ENCODE measurements at regions not wholly inside any gene's neighbourhood (a gene's known extent, or its start where the extent isn't known, plus 50 kb on each side); places are given as distances from the start of the nearest gene placed in this dataset.

DNA sequence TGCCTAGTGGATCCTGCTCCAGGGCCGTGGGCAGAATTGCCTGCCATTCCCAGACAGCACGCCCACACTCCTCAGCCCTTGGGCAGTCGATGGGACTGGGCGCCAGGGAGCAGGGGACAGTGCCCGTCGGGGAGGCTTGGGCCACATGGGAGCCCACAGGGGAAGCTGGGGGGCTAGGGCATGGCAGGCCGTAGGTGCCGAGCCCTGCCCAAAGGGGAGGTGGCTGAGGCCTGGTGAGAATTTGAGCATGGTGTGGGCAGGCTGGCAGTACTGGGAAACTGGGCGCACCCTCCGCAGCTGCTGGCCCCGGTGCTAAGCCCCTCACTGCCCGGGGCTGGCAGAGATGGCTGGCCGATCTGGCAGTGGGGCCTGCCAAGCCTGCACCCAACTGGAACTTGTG, 1225.9 kb upstream of the EPHA6 start:
- TF ChIP-seq NRF1 (IDR thresholded peaks at IDR 0.05; ENCODE audit: low read depth, low read length) (no peak), EZH2 (IDR thresholded peaks at IDR 0.05; ENCODE audit: low read depth, low read length, severe bottlenecking) (no peak), POLR2AphosphoS5 (IDR thresholded peaks at IDR 0.05; ENCODE audit: low read depth, low read length) (no peak), RAD21 (IDR thresholded peaks at IDR 0.05 in 1 of 2, conservative IDR thresholded peaks at IDR 0.05 in 1 of 2; ENCODE audit: low read depth in 2 of 2, low read length in 2 of 2) (no peak), RBBP5 (IDR thresholded peaks at IDR 0.05; ENCODE audit: borderline replicate concordance, low read depth, low read length) (no peak), CHD2 (IDR thresholded peaks at IDR 0.05; ENCODE audit: low read length) (no peak), POLR2A (IDR thresholded peaks at IDR 0.05; ENCODE audit: control extremely low read depth in 1 of 2, low read depth in 2 of 2, low read length in 2 of 2) (no peak), POU5F1 (IDR thresholded peaks at IDR 0.05; ENCODE audit: low read depth, low read length) (no peak), JUND (IDR thresholded peaks at IDR 0.05; ENCODE audit: low read length) (no peak), MAFK (IDR thresholded peaks at IDR 0.05; ENCODE audit: low read depth, low read length) (no peak), SUZ12 (IDR thresholded peaks at IDR 0.05; ENCODE audit: low read length) (no peak)
- TF ChIP-seq, protein P1, sequence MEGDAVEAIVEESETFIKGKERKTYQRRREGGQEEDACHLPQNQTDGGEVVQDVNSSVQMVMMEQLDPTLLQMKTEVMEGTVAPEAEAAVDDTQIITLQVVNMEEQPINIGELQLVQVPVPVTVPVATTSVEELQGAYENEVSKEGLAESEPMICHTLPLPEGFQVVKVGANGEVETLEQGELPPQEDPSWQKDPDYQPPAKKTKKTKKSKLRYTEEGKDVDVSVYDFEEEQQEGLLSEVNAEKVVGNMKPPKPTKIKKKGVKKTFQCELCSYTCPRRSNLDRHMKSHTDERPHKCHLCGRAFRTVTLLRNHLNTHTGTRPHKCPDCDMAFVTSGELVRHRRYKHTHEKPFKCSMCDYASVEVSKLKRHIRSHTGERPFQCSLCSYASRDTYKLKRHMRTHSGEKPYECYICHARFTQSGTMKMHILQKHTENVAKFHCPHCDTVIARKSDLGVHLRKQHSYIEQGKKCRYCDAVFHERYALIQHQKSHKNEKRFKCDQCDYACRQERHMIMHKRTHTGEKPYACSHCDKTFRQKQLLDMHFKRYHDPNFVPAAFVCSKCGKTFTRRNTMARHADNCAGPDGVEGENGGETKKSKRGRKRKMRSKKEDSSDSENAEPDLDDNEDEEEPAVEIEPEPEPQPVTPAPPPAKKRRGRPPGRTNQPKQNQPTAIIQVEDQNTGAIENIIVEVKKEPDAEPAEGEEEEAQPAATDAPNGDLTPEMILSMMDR (IDR thresholded peaks at IDR 0.05; ENCODE audit: control extremely low read depth in 1 of 3, insufficient read depth in 1 of 3, low read depth in 1 of 3, low read length in 3 of 3): no peak
- TF ChIP-seq, protein P2, sequence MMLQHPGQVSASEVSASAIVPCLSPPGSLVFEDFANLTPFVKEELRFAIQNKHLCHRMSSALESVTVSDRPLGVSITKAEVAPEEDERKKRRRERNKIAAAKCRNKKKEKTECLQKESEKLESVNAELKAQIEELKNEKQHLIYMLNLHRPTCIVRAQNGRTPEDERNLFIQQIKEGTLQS (IDR thresholded peaks at IDR 0.05; ENCODE audit: insufficient read depth, low read depth, low read length): no peak
- TF ChIP-seq, protein P3, sequence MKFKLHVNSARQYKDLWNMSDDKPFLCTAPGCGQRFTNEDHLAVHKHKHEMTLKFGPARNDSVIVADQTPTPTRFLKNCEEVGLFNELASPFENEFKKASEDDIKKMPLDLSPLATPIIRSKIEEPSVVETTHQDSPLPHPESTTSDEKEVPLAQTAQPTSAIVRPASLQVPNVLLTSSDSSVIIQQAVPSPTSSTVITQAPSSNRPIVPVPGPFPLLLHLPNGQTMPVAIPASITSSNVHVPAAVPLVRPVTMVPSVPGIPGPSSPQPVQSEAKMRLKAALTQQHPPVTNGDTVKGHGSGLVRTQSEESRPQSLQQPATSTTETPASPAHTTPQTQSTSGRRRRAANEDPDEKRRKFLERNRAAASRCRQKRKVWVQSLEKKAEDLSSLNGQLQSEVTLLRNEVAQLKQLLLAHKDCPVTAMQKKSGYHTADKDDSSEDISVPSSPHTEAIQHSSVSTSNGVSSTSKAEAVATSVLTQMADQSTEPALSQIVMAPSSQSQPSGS (IDR thresholded peaks at IDR 0.05; ENCODE audit: low read length): no peak

Data from H1 (cell line).